ENCODE measurements at regions not wholly inside any gene's neighbourhood (a gene's known extent, or its start where the extent isn't known, plus 50 kb on each side); places are given as distances from the start of the nearest gene placed in this dataset.

GRCh38 chr4:3351997-3352396, 59.2 kb downstream of the RGS12 start:
- TF ChIP-seq CTCF (IDR thresholded peaks at IDR 0.05) (no peak), POLR2A (IDR thresholded peaks at IDR 0.05) (no peak)

Data from right lobe of liver (tissue), 4 donors.